OCI-LY7 (cell line): ENCODE measurements at regions not wholly inside any gene's neighbourhood (a gene's known extent, or its start where the extent isn't known, plus 50 kb on each side); places are given as distances from the start of the nearest gene placed in this dataset.

Experiments
- EZH2phosphoT487 ChIP-seq: fragments of 200-600 bp; sonication (generic); IDR thresholded peaks from 2 replicates; pipeline ENCODE4 v1.6.1; 2018; ENCODE audit warnings: low read depth, borderline replicate concordance, mild to moderate bottlenecking, mixed run types, antibody characterized with exemption, low read length, moderate library complexity, mixed read lengths
- TF ChIP-seq, protein P1 (sequence below): fragments of 200-600 bp; sonication (generic); conservative IDR thresholded peaks from 2 replicates; pipeline ENCODE4 v1.5.1; 2014; ENCODE audit warnings: mild to moderate bottlenecking, antibody characterized with exemption, low read length, moderate library complexity, mixed read lengths

DNA sequence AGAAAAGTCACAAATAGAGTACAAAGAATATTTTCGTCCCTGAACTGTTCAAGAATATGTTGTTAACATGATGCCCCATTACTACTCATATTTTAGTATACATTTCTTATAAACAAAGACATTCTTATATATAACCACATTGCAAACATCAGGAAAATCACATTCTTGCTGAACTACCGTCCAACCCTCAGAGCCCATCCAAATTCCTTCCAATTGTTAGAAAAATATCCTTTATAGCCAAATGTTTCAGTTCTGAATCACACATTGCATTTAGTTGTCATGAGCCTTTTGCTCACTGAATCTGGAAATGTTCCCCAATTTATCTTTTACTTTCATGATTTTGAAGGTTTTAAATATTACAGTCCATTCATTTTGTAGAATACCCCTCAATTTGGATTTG is 467.8 kb upstream of the ARGLU1 start:
- no peak for TF ChIP-seq EZH2phosphoT487
- TF ChIP-seq, protein P1, sequence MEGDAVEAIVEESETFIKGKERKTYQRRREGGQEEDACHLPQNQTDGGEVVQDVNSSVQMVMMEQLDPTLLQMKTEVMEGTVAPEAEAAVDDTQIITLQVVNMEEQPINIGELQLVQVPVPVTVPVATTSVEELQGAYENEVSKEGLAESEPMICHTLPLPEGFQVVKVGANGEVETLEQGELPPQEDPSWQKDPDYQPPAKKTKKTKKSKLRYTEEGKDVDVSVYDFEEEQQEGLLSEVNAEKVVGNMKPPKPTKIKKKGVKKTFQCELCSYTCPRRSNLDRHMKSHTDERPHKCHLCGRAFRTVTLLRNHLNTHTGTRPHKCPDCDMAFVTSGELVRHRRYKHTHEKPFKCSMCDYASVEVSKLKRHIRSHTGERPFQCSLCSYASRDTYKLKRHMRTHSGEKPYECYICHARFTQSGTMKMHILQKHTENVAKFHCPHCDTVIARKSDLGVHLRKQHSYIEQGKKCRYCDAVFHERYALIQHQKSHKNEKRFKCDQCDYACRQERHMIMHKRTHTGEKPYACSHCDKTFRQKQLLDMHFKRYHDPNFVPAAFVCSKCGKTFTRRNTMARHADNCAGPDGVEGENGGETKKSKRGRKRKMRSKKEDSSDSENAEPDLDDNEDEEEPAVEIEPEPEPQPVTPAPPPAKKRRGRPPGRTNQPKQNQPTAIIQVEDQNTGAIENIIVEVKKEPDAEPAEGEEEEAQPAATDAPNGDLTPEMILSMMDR = no peak
